ENCODE measurements at regions not wholly inside any gene's neighbourhood (a gene's known extent, or its start where the extent isn't known, plus 50 kb on each side); places are given as distances from the start of the nearest gene placed in this dataset.

DNA sequence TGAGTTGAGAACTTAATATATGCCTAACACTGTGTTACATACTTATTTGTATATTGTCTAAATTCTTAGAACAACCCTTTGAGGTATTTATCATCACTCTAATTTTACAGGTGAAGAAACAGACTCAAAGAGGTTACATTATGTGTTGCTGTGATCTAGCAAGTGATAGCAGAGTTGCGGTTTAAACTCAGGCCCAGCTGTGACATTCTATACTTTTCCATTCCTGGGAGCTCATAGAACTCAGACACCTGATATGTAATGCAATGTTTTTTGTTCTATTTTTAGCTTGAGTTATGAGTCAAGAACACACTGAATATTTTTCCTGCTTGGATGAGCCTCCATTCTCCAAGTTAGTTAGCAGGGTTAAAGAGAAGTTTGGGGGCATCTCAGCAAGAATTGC, 449.7 kb upstream of the DDI1 start (continued):
- TF ChIP-seq, protein P1, sequence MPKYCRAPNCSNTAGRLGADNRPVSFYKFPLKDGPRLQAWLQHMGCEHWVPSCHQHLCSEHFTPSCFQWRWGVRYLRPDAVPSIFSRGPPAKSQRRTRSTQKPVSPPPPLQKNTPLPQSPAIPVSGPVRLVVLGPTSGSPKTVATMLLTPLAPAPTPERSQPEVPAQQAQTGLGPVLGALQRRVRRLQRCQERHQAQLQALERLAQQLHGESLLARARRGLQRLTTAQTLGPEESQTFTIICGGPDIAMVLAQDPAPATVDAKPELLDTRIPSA (CRISPR knock-in tag; IDR thresholded peaks at IDR 0.05; ENCODE audit: borderline replicate concordance) = no peak
- TF ChIP-seq SIX1 (CRISPR knock-in tag; IDR thresholded peaks at IDR 0.05; ENCODE audit: borderline replicate concordance) = no peak
- TF ChIP-seq, protein P2, sequence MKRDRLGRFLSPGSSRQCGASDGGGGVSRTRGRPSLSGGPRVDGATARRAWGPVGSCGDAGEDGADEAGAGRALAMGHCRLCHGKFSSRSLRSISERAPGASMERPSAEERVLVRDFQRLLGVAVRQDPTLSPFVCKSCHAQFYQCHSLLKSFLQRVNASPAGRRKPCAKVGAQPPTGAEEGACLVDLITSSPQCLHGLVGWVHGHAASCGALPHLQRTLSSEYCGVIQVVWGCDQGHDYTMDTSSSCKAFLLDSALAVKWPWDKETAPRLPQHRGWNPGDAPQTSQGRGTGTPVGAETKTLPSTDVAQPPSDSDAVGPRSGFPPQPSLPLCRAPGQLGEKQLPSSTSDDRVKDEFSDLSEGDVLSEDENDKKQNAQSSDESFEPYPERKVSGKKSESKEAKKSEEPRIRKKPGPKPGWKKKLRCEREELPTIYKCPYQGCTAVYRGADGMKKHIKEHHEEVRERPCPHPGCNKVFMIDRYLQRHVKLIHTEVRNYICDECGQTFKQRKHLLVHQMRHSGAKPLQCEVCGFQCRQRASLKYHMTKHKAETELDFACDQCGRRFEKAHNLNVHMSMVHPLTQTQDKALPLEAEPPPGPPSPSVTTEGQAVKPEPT (CRISPR knock-in tag; IDR thresholded peaks at IDR 0.05; ENCODE audit: low read depth) = no peak
- TF ChIP-seq, protein P3, sequence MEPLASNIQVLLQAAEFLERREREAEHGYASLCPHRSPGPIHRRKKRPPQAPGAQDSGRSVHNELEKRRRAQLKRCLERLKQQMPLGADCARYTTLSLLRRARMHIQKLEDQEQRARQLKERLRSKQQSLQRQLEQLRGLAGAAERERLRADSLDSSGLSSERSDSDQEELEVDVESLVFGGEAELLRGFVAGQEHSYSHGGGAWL (CRISPR knock-in tag; IDR thresholded peaks at IDR 0.05) = no peak
- TF ChIP-seq, protein P4, sequence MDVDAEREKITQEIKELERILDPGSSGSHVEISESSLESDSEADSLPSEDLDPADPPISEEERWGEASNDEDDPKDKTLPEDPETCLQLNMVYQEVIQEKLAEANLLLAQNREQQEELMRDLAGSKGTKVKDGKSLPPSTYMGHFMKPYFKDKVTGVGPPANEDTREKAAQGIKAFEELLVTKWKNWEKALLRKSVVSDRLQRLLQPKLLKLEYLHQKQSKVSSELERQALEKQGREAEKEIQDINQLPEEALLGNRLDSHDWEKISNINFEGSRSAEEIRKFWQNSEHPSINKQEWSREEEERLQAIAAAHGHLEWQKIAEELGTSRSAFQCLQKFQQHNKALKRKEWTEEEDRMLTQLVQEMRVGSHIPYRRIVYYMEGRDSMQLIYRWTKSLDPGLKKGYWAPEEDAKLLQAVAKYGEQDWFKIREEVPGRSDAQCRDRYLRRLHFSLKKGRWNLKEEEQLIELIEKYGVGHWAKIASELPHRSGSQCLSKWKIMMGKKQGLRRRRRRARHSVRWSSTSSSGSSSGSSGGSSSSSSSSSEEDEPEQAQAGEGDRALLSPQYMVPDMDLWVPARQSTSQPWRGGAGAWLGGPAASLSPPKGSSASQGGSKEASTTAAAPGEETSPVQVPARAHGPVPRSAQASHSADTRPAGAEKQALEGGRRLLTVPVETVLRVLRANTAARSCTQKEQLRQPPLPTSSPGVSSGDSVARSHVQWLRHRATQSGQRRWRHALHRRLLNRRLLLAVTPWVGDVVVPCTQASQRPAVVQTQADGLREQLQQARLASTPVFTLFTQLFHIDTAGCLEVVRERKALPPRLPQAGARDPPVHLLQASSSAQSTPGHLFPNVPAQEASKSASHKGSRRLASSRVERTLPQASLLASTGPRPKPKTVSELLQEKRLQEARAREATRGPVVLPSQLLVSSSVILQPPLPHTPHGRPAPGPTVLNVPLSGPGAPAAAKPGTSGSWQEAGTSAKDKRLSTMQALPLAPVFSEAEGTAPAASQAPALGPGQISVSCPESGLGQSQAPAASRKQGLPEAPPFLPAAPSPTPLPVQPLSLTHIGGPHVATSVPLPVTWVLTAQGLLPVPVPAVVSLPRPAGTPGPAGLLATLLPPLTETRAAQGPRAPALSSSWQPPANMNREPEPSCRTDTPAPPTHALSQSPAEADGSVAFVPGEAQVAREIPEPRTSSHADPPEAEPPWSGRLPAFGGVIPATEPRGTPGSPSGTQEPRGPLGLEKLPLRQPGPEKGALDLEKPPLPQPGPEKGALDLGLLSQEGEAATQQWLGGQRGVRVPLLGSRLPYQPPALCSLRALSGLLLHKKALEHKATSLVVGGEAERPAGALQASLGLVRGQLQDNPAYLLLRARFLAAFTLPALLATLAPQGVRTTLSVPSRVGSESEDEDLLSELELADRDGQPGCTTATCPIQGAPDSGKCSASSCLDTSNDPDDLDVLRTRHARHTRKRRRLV (CRISPR knock-in tag; IDR thresholded peaks at IDR 0.05) = no peak
- TF ChIP-seq ZNF432 (CRISPR knock-in tag; IDR thresholded peaks at IDR 0.05; ENCODE audit: borderline replicate concordance) = no peak
- TF ChIP-seq ZNF20 (CRISPR knock-in tag; IDR thresholded peaks at IDR 0.05) = no peak
- no peak for TF ChIP-seq MEIS1 (CRISPR knock-in tag; IDR thresholded peaks at IDR 0.05; ENCODE audit: borderline replicate concordance)

All from HepG2 (cell line).